Left kidney (tissue), 1 donor: ENCODE measurements at regions not wholly inside any gene's neighbourhood (a gene's known extent, or its start where the extent isn't known, plus 50 kb on each side); places are given as distances from the start of the nearest gene placed in this dataset.
"Not testable (repeated sequence)": the region's sequence is repeated elsewhere in the genome, so short reads cannot be mapped to it uniquely, and the experiment has no call there.

Source experiments
- DNase-seq: peaks from one replicate; pipeline ENCODE4 v3.0.0-alpha.2; 2013

DNA sequence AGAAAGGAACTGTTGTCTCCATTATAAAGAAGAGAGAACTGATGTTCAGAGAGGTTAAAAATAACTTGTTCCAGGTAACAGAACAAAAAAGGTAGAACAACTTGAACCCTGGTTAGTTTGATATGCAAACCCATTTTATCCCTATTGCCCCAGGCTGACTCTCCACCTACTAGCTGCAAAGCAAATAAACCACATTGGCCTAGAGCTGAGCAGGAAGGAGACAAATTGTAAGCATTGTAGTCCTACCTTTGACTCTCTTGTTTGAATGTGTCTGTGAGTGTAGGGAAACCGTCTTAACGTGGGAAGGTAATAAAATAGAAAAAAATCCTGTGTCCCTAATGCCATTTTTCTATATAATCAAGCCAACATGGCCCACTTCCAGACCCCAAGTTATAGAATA, 126.4 kb downstream of the CCER1 start:
- no peak for DNase-seq

DNA sequence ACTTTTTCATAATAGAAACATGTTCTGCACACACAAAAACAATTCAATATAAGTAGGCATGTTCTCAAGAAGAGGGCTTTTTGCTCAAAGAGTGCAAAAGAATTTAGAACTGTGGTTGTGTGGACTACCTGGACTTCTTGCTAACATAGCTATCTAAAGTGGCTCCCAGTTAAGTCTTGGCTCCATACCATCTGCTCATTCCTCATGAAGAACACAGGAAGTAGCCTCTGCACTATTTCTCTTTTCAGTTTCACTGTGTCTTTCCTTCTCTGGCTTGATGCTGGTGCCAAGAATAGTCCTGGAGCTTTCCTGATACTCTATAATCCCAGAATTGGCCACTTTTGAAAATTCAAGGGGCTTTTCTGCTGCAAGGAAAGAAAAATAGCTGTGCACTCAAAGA, 127.4 kb downstream of the CCER1 start:
- DNase-seq = no peak

DNA sequence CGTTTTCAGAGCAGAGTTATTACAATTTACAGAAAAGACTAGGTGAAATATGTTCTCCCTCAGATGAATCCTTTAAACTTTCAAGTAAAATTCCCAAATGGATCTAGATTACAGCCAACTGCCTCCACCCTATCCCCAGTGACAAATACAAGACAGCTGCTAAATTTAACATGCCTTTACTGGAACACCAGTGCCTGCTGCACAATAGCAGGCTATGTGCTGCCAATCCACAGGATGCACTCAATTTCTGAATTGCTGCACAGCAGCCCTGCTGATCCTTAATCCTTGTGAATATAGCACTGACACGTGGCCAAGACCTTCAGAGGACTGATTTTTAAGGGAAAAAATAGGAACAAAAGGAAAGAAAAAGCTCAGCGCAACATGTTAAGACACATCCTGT, 128.9 kb downstream of the CCER1 start:
- no peak for DNase-seq

DNA sequence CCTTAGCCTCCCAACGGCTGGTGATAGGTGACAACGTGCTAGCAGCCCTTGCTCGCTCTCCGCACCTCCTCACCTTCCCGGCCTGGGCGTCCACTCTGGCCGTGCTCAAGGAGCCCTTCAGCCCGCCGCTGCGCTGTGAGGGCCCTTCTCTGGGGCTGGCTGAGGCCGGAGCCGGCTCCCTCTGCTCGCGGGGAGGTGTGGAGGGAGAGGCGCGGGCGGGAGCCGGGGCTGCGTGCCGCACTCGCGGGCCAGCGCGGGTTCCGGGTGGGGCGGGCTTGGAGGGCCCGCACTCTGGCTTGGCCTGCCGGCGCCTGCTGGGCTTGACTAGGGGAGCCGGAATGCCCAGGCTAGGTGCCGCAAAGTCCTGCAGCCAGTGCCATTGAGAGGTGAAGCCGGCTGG, 131.1 kb downstream of the CCER1 start:
- DNase-seq = no peak

DNA sequence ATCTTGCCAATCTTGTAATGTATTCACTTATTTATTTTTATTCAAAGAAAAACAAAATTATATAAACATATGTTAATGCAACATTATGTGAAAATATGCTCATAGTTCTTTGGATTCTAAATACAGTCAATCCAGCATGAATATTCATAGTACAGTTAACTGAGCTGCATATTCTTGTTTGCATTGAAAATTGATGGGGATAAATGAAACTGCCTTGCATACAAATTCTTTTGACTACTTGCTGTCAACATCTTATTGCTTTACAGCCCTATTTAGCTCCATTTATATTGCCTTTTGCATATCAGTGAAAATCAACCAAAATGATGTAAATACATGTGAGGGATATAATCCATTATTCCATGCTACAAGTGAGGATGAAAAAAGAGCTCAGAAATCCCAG, 135.3 kb downstream of the CCER1 start:
- no peak for DNase-seq

DNA sequence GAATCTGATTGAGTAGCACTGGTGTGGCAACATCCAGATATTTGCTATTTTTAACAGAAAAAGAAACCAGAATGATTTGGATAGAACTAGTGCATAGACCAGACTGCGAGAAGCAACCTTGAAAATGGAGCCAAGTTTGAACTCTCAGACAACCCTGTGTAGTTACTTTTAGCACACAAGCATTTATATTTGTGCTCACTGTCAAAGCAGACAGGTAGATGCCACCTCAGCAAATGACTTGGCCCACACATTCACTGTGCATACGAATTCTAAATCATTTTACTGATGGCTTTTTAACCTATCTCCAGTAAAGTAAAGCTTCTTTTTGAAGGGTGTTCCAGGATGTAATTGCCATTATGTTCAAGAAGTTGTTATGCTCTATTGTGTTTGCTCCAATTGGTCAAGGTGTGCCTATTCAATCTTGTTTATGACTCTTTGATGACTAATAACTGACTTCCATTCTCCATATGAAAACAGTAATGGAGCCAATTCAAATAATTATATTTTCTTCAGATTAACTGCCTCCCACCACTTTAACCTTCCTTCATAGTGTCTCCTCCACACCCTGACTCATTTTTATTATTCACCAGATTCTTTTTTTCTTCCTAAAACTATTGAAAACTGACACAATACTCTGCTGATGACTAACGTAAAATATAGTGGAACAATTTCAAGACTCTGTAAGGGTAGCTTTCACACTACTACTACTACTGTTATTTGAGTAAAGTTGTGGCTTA, 138.5 kb downstream of the CCER1 start:
- no peak for DNase-seq

DNA sequence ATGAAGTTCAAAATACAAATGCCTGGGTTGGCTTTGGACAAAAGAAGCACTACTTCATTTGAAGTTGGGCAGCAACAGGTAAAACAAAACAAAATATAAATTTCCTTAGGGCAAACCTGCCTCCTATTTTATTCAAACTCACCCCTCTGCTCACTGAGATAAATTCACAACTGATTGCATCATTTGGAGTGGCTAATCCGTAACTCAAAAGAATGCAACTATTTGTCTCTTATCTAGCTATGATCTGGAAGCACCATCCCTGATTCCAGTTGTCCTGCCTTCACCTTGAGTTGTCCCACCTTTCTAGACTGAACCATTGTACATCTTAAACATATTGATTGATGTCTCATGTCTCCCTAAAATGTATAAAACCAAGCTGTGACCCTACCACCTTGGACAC, 145.0 kb downstream of the CCER1 start:
- DNase-seq = no peak

DNA sequence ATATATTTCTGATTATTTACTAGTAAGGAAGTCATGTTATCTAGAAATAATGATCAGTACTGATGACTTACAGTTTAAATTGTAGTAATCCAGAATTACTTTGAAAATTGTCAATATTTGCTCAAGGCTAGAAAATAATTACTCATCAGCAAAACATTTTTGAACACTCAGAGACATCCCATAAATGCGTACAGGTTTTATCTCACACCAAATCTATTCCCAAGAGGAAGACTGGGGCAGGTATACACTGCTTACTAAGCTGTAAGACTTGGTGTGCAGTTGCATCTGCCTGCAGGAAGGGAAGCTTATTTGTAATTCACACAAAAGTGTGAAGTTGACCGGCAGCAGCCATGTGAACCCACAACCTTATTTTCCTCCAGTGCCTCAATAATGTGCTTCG, 146.4 kb downstream of the CCER1 start:
- DNase-seq = no peak

DNA sequence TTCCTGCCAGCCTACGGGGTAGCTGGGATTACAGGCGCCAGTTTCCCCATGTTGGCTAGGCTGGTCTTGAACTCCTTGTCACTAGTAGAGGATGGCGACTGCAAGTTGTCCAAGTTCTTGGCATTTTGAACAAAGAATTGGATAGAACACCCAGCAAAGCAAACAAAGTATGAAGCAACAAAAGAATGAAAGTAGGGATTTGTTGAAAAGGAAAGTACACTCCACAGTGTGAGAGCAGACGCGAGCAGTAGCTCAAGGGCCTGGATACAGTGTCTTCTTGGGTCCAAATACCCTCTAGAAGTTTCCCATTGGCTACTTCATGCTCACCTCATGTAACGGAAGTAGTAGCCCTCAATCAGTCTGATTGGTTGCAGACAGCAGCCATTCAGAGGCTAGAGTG, 152.2 kb downstream of the CCER1 start:
- no peak for DNase-seq

DNA sequence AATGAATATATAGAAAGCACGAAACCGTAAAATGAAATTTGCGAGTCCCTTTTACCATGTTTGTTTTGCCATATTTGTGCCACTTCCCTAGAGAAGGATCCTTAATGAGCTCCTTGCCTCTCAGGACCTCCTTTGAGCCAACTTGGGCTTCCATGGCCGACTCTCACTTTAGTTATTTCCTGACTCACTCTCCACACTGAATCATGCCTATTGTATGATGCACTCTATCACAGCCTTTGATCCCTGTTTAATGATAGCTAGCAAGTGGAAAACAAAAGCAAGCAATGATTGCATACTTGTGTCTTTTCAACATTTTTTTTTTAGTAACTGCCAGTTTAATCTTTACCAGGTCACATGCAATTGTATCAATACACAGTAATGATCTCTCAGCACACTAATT, 153.2 kb downstream of the CCER1 start:
- no peak for DNase-seq

DNA sequence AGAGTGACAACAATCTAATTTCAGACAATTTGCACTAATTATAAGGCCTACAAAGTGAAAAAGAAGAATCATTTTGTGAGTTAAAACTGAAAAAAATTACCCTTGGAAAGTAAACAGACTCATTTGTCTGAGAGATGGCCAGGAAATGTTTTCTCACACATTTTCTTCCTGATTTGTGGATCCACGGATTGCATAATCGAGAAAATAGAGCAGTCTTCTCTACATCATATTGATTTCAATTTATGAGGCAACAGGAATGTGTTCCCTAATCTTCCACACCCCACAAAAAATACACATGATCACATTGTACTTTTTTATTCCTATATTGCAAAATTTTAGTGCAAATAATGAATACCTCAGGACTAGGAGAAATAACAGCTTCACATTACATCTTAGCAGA, 160.8 kb downstream of the CCER1 start:
- DNase-seq = no peak

DNA sequence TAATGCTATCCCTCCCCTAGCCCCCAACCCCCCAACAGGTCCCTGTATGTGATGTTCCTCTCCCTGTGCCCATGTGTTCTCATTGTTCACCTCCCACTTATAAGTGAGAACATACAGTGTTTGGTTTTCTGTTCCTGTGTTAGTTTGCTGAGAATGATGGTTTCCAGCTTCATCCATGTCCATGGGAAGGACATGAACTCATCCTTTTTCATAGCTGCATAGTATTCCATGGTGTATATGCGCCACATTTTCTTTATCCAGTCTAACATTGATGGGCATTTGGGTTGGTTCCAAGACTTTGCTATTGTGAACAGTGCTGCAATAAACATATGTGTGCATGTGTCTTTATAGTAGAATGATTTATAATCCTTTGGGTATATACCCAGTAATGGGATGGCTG, 162.3 kb downstream of the CCER1 start:
- DNase-seq = not testable (repeated sequence)

DNA sequence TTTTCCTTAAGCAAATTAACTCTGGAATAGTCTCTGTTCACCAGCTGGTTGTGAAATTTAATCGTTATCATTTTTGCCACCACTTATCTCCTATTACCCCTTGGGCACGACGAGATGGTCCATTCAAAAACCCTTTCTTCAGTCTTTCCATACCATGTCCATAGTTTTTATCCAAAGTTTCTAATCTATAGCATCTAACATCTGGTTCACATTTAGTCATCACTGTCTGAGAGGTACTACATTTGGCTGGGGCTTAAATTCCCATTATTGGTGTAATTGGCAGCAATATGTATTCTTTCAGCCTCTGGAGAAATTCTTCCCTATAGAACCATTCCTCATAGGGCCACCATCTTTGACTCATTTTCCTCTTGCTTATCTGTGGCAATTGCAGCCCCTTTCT, 163.5 kb downstream of the CCER1 start:
- no peak for DNase-seq

DNA sequence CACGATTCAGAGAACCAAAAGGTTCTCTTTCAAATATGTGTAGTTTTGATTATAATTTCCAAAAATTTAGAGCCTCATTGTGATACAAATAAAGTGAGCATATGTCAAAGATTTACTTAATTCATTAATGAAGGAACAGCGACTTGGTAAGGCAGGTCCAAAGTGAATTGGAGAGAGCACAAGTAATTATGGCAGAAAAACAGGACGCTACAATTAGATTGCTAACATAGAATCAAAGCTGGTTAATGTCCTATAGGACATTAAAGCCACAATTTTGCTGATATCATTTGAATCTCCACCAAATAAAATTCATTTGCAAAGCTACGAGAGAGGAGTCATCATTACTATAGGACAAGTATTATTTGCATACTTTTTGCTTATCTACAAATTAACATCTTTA, 164.2 kb downstream of the CCER1 start:
- no peak for DNase-seq

DNA sequence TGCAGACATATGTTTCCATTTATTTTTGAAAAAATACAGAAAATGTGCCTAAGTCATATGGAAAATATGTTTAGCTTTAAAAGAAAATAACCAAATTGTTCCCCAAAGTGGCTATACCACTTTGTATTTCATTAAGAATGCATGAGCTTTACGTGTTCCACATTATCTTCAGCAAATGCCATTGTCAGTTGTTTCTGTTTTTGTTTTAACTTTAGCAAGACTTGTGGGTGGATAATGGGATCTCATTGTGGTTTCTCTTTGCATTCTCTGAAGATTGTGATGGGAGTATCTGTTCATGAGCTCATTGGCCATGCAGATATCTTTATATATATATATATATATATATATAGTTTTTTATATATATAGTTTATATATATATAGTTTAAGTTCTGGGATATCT, 181.5 kb downstream of the CCER1 start:
- no peak for DNase-seq

DNA sequence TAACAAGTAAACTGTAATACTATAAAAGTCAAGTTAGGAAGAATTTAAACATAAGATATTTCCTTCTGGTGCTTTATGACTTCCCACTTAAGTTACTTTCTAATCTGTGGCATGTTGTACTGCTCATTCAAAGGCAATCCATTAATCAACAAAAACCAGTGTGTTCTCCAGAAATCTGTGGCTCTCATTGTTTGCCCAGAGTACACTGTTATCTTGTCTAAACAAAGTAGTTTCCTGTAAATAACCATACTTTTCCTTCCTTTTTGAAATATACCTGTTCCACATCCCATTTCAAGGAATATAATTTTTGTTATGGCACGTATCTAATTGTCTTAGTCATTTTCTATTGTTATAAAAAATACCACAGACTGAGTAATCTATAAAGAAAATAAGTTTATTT, 184.1 kb downstream of the CCER1 start:
- DNase-seq = no peak

DNA sequence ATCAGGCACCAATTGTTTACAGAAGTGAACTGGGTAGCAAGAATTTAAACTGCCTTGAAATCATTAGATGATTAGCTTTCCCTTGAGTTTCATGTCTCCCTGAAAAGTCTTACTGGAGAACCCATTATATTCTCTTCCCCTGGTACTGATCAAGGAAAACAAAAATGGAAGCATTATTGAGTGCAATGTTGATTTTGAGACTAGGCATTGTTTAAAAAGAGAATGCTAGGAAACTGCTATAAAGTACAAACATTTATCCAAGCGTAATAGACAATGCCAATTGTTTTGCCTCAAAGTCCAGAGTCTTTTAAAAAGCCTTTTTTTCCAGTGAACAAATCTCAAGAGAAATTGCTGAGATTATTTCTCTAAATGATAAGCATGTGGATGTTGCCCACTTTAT, 197.0 kb downstream of the CCER1 start:
- no peak for DNase-seq

DNA sequence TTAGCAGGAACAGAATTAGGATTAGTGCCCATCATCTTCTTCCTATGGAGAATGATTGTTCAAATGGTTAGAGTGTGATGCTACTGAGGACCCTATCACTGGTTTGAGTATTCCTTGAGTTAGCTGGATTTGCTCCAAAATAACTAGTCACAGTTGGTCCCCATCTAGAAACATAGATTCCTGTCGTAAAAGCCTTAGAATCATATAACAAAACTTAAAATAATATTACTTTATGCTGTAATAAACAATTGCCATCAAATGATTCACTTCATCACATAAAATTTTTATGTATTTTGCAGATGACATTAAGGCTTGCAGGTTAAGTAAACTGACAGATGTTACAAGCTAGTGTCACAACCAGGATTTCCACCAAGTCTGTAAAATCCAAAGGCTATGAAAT, 209.8 kb downstream of the CCER1 start:
- peak; percentile 30 for DNase-seq

DNA sequence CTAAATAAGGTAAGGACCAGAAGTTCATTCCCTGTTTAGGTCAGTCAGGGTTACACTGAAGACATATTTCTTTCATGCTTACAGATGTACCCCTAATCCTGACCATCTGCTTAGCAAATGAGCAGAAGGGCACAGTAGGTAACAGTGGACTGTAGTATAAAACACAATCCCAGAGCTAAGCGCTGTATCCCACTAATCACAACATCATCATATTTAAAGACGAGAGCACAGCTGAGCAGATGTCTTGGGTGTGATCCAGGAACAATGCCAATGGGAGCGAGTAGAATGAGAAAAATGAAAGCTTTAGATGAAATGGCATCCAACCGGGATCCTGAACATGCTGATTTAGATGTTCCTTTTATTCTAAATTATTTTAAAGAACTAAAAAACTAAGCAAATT, 213.4 kb downstream of the CCER1 start:
- no peak for DNase-seq

DNA sequence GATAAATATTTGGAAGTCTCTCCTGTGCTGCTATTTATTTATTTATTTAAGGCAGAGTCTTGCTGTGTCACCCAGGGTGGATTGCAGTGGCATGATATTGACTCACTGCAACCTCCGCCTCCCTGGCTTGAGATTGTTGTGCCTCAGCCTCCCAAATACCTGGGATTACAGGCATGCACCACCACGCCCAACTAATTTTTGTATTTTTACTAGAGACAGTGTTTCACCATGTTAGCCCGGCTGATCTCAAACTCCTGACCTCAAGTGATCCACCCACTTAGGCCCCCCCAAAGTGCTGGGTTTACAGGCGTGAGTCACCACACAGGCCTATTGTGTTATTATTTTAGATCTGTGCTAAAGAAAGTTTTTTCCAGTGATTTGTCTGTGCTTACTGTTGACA, 225.2 kb downstream of the CCER1 start:
- no peak for DNase-seq

DNA sequence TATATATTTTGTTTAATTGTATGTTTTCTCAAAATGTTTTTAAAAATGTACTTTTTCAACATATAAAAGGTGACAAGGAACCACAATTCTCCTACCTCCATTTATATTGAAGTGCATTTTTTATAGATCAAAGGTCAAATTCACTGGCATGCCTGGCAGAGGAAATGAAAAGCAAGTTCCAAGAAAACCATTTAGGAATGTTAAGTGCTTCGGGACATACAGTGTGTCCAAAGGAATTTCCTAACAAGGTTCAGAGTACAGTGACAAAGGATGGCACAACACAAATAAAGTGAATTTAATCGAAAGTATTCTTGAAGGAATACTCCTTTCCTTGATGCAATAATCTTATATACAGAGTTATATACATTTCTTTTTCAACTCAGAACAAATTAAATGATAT, 242.3 kb downstream of the CCER1 start:
- DNase-seq = no peak

DNA sequence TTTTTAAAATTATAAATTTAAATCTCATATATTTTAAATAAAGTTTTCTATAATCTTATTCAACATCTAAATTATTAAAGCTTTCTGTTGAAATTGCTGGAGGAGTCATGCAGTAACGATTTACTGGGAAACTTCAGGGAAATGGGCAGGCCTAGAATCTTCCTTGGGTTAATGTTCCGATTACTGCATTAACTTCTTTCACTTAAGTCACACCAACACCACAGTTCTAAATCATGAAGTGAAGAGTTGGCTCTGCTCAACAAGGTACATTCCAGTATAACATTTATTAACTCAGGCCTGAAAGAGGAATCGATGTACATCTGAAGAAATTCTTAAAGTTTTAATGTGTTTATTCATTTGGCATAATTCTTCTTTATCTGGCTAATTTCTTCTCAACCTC, 244.3 kb downstream of the CCER1 start:
- no peak for DNase-seq

DNA sequence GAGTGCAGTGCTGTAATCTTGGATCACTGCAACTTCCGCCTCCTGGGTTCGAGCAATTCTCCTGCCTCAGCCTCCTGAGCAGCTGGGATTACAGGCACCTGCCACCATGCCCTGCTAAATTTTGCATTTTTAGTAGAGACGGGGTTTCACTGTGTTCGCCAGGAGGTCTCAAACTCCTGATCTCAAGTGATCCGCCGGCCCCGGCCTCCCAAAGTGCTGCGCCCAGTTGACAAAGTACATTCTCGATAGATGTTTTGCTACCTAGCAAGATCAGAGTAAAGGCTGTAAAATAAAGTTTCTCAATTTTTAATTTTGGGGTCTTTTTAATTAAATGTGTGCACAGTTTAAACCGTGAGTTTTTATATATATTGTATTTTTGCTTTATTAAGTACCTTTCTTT, 248.9 kb downstream of the CCER1 start:
- DNase-seq = no peak

DNA sequence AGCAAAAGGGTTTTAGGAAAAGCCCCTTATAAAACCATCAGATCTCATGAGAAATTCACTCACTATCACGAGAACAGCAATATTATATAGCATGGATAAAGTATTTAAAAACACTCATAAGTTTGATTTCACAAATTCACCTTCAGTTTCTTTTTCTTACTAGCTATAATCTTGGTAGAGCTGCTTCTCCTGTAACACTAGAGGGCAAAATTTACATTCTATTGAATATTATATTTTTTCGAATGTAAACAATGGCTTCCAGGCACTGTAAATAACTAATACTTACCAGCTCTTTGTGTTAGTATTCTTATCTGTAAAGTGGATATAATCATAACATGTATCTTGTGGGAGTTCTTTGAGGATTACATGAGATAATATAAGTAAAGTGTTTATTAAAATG, 259.6 kb downstream of the CCER1 start:
- no peak for DNase-seq

DNA sequence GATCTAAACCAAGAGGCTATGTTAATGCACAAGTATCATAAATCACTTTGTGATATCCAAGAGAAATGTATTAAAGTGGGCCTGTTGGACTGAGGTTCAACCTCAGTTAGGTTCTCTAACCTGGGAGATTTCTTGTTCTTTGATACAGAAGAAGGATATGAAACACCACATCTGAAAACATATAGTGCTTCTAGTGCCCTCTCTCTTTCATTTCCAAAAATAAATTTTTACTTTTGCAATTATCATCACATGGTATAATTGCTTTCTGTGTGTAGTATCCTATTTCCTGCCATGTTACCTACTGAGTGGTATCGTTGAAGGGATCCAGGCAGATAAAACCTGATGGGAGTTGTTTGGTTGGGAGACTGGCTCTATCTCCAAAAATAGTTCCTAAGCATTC, 264.9 kb downstream of the CCER1 start:
- DNase-seq = no peak
